Daoy (cell line): ENCODE measurements at regions not wholly inside any gene's neighbourhood (a gene's known extent, or its start where the extent isn't known, plus 50 kb on each side); places are given as distances from the start of the nearest gene placed in this dataset.
"Not testable (repeated sequence)": the region's sequence is repeated elsewhere in the genome, so short reads cannot be mapped to it uniquely, and the experiment has no call there.

Experiments used
- DNase-seq: peaks from one replicate; pipeline ENCODE4 v3.0.0-alpha.2; 2015; ENCODE audit warnings: low read depth

DNA sequence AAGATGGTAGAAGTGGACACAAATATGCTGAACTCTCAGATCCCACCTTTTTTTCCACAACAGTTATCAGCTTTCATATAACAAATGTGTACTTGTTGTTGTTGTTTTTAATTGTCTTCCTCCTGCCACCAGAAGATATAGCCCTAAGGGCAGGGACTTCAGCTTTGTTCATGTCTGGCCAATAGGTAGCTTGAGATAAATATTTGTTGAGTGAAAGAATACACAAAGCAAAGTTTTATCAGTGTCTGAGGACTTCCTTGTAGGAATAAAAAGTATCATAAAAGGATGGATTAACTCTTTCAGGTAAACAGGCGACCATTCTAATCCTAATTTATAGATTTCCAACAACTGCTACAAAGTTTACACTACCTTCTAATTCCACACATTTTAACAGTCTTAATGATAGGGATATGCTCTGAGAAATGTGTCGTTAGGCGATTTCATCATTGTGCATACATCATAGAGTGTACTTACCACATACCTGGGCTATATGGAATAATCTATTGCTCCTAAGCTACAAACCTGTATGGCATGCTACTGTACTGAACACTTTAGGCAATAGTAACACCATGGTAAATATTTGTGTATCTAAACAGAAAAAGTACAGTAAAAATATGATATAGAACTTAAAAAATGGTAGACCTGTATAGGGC, 186.1 kb downstream of the ATOH1 start:
- no peak for DNase-seq

DNA sequence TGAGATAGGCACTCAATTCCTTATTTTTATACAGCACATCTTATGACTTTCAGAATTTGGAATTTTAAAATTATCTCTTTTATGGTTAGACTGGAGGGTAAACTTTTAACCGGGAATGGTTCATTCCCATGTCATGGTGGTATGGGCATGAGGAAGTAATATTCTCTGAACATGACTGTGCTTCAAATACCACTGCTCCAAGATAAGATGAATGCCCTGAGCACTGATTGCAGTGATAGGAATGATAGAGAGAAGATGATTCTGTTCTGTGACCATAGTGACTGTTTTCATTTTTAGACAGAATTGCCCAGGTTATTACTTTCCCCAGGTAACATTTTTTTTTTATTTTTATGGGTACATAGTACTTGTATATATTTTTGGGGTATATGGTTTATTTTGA, 187.4 kb downstream of the ATOH1 start:
- no peak for DNase-seq

DNA sequence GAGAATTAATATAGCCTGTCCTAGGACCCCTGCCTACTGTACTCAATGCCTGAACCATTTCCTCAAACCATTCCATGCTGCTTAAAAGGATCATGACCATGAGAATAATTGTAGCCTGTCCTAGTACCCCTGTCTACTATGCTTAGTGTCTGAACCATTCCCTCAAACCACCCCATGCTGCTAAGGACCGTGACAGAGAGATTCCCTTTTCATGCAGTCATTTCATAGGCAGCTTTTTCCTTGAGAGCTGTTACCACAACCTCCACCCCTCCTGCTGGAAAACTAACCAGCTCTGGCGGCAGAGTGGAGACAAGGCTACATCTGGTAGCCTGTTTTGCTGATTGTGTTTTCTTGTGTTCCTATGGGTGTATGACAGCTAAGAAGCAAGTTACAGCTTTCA, 174.9 kb upstream of the SMARCAD1 start:
- peak; percentile 44 for DNase-seq

DNA sequence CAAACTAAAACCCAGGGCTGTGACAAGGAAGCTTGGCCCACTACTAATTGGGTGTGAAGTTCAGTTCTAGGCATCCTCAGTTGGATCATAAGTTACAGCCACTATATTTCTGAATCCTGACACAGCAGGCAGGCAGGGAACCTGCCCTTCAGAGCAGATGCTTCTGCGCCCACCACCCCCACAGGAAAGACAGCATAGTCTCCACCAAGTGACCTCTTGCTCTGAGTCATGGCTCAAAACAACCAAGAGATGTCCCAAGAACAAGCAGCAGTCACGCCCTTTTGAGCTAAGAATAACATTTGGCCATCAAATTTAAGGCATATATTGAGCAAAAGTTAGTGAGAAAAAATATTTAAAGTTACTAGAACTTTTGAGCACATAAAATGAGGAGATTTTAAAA, 170.7 kb upstream of the SMARCAD1 start:
- peak; percentile 6 for DNase-seq

DNA sequence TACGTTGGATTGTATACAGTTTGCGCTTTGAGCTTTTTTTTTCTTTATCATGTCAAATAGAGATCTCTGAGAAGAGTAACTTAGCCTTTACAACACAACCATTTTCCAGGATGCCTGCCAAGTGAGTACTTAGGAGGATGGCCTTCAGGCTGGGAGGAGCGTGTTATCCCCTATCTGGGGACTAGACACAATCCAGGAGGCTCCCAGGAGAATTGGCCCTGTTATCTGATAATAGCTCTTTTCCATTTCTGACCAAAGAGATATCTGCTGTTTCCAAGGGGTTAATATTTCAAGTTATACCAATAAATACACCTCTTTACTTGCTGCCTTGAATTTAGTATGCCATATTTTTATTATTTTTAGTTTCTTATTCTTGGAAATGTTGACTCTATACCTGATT, 169.5 kb upstream of the SMARCAD1 start:
- DNase-seq = no peak

DNA sequence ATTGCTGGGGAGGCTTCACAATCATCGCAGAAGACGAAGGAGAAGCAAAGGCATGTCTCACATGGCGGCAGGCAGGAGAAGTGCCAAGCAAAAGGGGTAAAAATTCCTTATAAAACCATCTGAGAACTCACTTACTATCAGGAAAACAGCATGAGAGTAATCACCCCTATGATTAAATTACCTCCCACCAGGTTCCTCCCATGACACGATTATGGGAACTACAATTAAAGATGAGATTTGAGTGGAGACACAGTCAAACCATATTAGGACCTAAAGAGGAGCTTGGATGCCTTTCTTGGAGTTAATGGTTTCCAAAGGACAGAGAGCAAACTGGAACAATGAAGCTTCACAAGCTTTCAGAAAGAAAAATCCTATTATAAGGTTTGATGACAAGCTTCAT, 168.4 kb upstream of the SMARCAD1 start:
- DNase-seq = no peak

DNA sequence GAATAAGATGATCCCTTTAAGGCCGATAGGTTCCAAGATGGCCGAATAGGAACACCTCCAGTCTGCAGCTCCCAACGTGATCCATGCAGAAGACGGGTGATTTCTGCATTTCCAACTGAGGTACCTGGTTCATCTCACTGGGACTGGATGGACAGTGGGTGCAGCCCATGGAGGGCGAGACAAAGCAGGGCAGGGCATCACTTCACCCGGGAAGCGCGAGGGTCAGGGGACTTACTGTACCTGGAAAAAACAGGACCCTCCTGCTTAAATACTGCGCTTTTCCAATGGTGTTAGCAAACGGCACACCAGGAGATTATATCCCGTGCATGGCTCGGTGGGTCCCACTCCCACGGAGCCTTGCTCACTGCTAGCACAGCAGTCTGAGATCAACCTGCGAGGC, 163.2 kb upstream of the SMARCAD1 start:
- DNase-seq = not testable (repeated sequence)

DNA sequence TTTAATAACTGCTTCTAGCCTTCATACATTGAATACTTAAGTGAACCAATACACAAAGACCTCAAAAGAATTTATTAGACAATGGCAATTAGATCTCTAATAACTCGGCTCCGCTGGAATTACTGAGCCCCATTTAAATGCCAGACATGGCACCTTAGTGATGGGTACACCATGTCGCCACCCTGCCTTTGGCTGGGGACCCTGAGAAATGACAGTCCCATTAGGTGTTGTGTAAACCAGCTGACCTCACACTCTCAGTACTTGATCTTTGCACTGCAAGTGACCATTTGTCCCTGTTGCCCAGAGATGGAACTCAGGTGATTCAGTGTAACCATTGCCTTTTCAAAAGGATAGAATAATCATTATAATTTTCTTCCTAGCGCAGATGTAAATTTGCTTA, 144.6 kb upstream of the SMARCAD1 start:
- DNase-seq = no peak

DNA sequence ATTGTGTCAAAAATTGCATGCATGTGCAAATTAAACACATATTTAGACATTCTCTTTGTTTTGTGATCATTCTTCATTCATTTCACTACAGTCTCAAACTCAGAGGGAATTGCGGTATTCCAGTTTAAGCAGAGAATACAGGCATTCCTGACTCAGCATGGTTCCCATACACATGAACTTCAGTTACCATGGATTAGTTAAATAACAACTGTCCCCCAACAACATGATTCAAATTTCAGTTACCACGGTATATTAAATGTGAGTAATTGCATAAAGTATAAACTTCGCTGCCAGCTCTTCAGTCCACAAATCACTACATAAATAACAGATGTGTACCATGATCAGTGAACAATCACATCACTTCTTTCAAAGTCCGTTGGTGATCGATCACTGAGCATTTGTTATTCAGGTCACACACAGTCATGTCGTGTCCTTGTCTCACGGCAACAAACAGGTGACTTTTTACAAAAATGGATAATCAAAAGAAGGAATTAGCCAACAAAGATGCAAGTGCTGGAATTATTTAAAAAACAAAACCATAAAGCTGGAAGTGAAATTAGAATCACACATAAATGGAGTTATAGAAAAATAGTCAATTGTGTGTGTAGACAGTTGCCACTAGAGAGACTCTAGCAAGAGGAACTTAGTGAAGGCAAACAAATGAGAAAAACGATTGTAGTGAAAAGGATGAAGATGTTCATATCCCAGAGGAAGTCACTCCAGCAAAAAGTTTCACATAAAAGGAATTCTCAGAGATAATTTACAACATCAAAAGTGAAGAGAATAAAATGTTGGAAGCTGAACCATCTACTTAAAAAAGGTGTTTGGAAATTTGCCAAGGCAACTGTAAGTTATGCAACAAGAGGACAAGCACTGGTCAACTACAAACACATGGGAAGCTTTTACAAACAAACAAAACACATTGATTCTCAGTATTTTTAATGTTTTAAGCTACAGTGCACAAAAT, 138.6 kb upstream of the SMARCAD1 start:
- DNase-seq = no peak

DNA sequence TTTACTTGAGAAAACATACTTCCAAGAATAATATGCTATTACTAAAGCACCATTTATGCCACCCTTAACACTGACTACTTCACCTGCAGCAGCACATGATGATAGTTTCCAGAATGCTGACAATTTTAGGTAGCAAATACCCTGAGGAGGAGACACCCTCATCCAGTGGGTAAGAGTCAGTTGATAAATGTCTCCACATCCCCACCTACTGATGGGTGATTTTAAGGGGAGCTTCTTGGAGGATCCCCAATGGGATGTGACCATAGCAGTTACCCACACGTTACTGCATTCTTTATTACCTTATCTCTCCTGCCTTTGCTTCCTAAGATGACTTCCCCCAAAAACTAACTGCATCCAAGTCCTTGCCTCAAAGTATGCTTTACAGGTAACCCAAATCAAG, 131.2 kb upstream of the SMARCAD1 start:
- peak; percentile 0 for DNase-seq

DNA sequence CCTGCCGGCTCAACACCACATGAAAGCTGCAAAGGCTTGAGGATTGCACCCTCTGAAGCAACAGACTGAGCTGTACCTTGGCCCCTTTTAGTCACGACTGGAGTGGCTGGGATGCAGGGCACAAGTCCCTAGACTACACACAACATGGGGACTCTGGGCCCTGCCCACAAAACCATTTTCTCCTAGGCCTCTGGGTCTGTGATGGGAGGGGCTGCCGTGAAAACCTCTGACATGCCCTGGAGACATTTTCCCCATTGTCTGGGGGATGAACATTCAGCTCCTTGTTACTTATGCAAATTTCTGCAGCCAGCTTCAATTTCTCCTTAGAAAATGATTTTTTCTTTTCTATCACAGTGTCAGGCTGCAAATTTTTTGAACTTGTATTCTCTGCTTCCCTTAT, 123.5 kb upstream of the SMARCAD1 start:
- no peak for DNase-seq

DNA sequence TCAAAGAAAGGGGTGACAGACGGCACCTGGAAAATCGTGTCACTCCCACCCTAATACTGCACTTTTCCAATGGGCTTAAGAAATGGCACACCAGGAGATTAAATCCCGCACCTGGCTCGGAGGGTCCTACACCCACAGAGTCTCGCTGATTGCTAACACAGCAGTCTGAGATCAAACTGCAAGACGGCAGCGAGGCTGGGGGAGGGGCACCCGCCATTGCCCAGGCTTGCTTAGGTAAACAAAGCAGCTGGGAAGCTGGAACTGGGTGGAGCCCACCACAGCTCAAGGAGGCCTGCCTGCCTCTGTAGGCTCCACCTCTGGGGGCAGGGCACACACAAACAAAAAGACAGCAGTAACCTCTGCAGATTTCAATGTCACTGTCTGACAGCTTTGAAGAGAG, 108.5 kb upstream of the SMARCAD1 start:
- not testable (repeated sequence) for DNase-seq

DNA sequence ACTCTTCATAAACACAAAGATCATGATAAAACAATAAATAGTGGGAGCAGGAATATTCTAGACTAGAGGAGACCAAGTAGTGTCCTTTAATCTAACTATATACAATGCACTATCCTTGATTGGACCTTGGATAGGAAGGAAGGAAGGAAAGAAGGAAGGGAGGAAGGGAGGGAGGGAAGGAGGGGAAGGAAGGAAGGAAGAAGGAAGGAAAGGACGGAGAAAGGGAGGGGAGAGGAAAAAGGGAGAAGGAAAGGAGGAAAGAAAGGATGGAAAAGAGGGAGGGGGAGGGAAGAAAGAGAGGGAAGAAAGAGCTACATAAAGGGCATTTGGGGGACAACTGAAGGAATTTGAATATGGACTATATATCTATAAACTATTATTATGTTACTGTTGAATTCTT, 95.0 kb upstream of the SMARCAD1 start:
- DNase-seq = no peak

DNA sequence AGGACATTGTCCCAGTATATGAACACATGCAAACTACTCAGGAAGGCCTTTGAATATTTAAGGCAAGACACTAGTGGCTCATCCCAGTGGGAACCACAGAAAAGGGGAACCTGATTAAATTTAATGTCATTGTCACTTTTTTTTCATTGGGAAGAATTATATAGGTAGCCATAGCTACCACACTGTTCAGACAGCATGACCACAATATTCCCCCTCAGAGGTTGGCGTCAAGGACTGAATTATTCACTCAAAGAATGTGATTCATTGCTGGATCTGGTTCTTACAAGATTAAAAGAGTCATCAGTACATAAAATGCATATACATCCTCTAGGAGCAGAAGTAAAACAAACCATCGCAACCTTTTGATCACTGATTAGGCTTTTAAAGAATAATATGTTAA, 92.0 kb upstream of the SMARCAD1 start:
- no peak for DNase-seq

DNA sequence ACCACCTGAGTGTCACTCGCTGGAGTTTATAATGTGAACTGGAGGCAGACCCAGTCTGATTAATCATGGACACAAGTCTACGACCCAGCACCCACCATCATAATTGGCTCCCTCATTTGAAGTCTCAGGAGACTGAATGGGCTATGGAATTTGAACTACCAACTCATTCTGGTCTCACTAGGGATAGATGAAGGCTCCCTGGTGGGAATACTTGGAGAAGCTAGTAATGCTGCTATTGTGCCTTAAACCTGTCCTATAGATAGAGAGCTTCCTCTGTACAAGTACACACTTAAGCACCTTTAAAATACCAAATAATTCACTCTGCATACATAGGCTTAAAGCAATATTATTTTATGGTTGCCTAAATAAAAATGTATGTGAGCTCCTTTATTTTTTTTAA, 90.8 kb upstream of the SMARCAD1 start:
- DNase-seq = no peak

DNA sequence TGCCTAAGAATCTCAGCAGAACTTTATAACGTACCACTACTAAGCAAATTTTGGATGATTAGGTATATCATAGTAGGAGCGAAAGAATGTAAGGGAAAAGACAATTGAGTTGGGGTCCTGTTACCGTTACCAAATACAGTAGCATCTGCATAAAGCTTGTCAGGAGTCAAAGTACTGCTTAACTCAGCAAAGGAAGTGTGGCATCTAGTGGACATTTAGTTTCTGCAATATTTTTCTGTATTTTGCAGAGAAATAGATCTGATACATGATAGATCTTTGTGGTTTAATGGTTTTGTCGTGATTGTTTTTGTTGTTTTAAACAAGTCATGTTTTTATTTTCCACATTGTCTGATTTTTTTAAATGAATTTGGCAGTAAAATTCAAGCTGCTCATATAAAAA, 81.0 kb upstream of the SMARCAD1 start:
- DNase-seq = no peak

DNA sequence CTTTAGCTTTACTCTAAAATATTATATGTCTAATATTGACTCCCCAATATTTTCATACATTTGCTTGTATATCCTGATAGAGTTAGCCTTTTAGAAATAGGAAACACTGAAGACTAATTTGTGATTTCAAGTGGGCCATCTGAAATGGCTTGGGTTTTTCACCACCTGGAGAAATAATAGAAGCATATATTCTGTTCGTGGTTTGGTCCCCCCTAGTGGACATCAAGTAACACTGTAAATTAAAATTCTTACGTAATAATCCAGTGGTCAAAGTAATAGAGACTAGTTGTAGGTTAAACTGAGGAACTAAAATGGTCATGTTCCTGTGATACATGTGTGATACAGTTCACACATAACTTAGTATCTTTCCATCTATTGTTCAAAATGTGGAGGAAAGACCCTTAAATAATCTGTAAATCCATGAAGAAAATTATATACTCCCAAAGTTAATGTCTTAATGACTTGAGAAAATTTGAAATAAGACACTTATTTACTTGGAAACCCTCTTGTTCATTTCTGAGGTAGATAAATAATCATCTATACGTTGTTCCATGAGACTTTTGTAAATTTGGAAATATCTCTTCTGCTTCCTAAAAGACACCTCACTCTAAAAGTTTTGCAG, 79.8 kb upstream of the SMARCAD1 start:
- DNase-seq = peak; percentile 10

DNA sequence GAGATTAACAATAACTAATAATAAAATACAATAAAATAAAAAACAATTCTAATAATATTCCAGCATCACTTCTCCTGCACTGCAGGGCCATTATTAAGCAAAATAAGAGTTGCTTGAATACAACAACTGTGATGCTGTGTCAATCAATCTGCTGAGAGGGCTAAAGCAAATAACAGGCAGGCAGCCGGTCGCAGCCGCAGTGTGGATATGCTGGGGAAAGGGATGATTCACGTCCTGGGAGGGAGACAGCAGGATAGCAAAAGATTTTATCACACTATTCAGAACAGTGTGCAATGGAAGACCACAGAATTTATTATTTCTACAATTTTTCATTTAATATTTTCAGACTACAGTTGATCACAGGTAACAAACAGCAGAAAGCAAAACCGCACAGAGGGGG, 76.5 kb upstream of the SMARCAD1 start:
- DNase-seq = peak; percentile 19

DNA sequence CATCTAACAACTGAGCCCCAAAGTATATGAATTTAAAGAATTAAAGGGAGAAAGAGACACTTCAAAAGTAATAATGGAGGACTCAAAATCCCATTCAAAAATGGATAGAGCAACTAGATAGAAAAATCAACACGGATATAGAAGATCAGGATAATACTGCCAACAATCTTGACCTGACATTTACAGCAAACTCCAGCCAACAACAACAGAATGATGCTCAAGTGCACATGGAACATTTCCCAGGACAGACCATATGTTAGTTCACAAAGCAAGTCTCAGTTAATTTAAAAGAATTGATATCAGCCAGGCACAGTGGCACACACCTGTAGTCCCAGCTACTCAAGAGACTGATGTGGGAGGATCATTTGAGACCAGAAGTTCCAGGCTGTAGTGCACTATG, 72.0 kb upstream of the SMARCAD1 start:
- no peak for DNase-seq

DNA sequence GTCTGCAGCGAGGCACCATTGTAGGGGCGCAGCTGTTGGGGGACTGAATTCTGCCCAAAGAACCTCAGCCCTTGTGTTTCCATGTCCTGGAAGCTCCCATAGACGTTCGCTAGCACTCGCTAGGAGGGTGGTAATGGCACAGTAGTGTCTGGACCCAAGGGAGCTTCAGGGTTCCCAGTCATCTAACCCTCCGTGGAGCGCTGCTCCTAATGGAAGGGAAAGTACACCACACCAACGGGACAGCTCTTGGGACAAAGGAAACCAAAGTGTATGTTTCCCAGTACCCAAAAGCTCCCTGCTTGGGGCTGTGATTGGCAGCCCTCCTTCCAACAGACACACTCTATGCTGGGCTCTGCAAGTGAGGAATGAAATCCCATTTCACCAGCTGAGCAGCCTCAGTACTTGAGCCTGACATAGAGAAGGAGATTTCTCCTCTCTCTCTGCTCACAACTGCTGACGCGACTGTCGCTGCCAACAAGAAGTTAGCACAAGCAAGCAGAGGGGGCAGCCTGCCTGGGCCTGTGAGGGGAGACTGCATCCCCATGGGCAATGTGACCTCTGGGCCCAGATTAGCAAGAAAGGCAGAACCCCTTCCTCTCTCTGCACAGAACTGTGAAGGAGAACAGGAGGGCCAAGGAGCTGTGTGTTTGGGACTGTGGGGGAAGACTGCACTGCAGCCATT, 67.6 kb upstream of the SMARCAD1 start:
- no peak for DNase-seq

DNA sequence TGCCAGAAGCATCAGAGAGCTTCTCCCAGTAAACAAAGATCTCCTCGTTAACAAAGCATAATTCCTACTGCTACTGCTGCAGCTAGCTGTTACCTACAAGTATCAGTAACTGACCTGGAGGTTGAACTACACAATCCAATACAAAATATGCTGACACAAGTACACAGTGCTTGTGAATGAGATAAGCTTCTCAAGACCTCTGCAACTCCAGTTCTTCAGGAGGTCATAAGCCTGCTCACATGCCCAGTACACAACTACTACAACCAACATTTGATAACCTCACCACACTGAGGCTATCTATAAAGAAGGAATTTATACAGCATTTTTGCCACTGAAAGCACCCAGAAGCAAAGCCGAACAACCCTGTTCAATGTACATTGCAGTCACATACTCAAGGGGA, 66.7 kb upstream of the SMARCAD1 start:
- no peak for DNase-seq

DNA sequence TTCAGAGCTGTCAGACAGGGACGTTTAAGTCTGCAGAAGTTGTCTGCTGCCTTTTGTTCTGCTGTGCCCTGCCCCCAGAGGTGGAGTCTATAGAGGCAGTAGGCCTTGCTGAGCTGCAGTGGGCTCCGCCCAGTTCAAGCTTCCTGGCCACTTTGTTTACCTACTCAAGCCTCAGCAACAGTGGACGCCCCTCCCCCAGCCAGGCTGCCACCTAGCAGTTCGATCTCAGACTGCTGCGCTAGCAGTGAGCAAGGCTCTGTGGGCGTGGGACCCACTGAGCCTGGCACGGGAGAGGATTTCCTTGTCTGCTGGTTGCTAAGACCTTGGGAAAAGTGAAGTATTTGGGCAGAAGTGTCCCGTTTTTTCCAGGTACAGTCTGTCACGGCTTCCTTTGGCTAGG, 59.6 kb upstream of the SMARCAD1 start:
- DNase-seq = peak; percentile 3
